A673 (cell line): ENCODE measurements at regions not wholly inside any gene's neighbourhood (a gene's known extent, or its start where the extent isn't known, plus 50 kb on each side); places are given as distances from the start of the nearest gene placed in this dataset.

Experiments
- CTCF ChIP-seq: fragments of 300-800, 200-600 bp; sonication (generic); conservative IDR thresholded peaks from 2 replicates; pipeline ENCODE4 v1.5.1; 2017; ENCODE audit warnings: low read depth, mild to moderate bottlenecking, antibody characterized with exemption, low read length, moderate library complexity, mixed read lengths
- EZH2 ChIP-seq: fragments of 200-600 bp; sonication (generic); IDR thresholded peaks from 2 replicates; pipeline ENCODE4 v1.6.1; 2017; ENCODE audit warnings: borderline replicate concordance, low read depth, mild to moderate bottlenecking, mixed read lengths, antibody characterized with exemption, low read length; ENCODE audit not compliant: poor library complexity, severe bottlenecking

GRCh38 chr11:104365676-104366075 is 201.7 kb upstream of the PDGFD start:
- TF ChIP-seq CTCF (no peak), EZH2 (no peak)
